Astrocyte (in vitro differentiated cells and primary cell): ENCODE measurements at regions not wholly inside any gene's neighbourhood (a gene's known extent, or its start where the extent isn't known, plus 50 kb on each side); places are given as distances from the start of the nearest gene placed in this dataset.

Experiments
- DNase-seq: peaks from one replicate; pipeline ENCODE4 v3.0.0-alpha.2; 2010; ENCODE audit warnings: low read depth
- FAIRE-seq: peaks from 2 replicates; lab custom pipeline; 2011; peaks lifted over from hg19 to GRCh38; lab: Jason Lieb, UNC
- H2AFZ ChIP-seq: 2 replicates; pipeline ENCODE4 v1.6.0; 2012; ENCODE audit warnings: low read depth, low read length, inconsistent platforms
- H3K27ac ChIP-seq: 2 replicates; pipeline ENCODE4 v1.5.1; 2011; ENCODE audit warnings: low read depth, low read length, inconsistent platforms
- H3K27me3 ChIP-seq: 2 replicates; pipeline ENCODE4 v1.6.0; 2011; ENCODE audit warnings: low read length, inconsistent platforms; ENCODE audit not compliant: insufficient read depth
- H3K36me3 ChIP-seq: 2 replicates; pipeline ENCODE4 v1.5.1; 2011; ENCODE audit warnings: low read length, inconsistent platforms; ENCODE audit not compliant: insufficient read depth
- H3K4me1 ChIP-seq: 2 replicates; pipeline ENCODE4 v1.5.1; 2011; ENCODE audit warnings: low read length, inconsistent platforms; ENCODE audit not compliant: insufficient read depth
- H3K4me2 ChIP-seq: 2 replicates; pipeline ENCODE4 v1.6.0; 2012; ENCODE audit warnings: low read length, inconsistent platforms
- H3K4me3 ChIP-seq: 2 replicates; pipeline ENCODE4 v1.5.1; 2011; ENCODE audit warnings: low read depth, mild to moderate bottlenecking, low read length, inconsistent platforms; ENCODE audit not compliant: insufficient read depth
- H3K79me2 ChIP-seq: 2 replicates; pipeline ENCODE4 v1.6.0; 2012; ENCODE audit warnings: mild to moderate bottlenecking, low read length, inconsistent platforms; ENCODE audit not compliant: insufficient read depth
- H3K9ac ChIP-seq: 2 replicates; pipeline ENCODE4 v1.6.0; 2012; ENCODE audit warnings: mild to moderate bottlenecking, low read length, inconsistent platforms
- H3K9me3 ChIP-seq: 2 replicates; pipeline ENCODE4 v1.5.1; 2012; ENCODE audit warnings: low read depth, mild to moderate bottlenecking, low read length, inconsistent platforms; ENCODE audit not compliant: insufficient read depth
- H4K20me1 ChIP-seq: 2 replicates; pipeline ENCODE4 v1.6.0; 2012; ENCODE audit warnings: low read length, inconsistent platforms; ENCODE audit not compliant: insufficient read depth
- H3K27ac Mint-ChIP-seq: one replicate; pipeline ENCODE4 v1.8.0; 2021; ENCODE audit warnings: mild to moderate bottlenecking, mixed read lengths; ENCODE audit not compliant: unreplicated experiment
- H3K27me3 Mint-ChIP-seq: one replicate; pipeline ENCODE4 v1.8.0; 2021; ENCODE audit warnings: low read depth, mixed read lengths; ENCODE audit not compliant: unreplicated experiment
- H3K36me3 Mint-ChIP-seq: one replicate; pipeline ENCODE4 v1.8.0; 2021; ENCODE audit warnings: low read depth, mixed read lengths; ENCODE audit not compliant: unreplicated experiment
- H3K4me1 Mint-ChIP-seq: one replicate; pipeline ENCODE4 v1.8.0; 2021; ENCODE audit warnings: low read depth, mixed read lengths; ENCODE audit not compliant: unreplicated experiment
- H3K4me3 Mint-ChIP-seq: one replicate; pipeline ENCODE4 v1.8.0; 2021; ENCODE audit warnings: mild to moderate bottlenecking, moderate library complexity, mixed read lengths; ENCODE audit not compliant: unreplicated experiment
- H3K9me3 Mint-ChIP-seq: one replicate; pipeline ENCODE4 v1.8.0; 2021; ENCODE audit warnings: mild to moderate bottlenecking, mixed read lengths; ENCODE audit not compliant: unreplicated experiment
- EZH2 ChIP-seq: IDR thresholded peaks from 2 replicates; pipeline ENCODE4 v1.6.1; 2012; ENCODE audit warnings: mild to moderate bottlenecking, low read length, inconsistent platforms; ENCODE audit not compliant: insufficient read depth
- TF ChIP-seq, protein P1 (sequence below): IDR thresholded peaks from 2 replicates; pipeline ENCODE4 v1.5.1; 2011; ENCODE audit warnings: low read depth, mild to moderate bottlenecking, inconsistent platforms, low read length, moderate library complexity; ENCODE audit not compliant: insufficient read depth

DNA sequence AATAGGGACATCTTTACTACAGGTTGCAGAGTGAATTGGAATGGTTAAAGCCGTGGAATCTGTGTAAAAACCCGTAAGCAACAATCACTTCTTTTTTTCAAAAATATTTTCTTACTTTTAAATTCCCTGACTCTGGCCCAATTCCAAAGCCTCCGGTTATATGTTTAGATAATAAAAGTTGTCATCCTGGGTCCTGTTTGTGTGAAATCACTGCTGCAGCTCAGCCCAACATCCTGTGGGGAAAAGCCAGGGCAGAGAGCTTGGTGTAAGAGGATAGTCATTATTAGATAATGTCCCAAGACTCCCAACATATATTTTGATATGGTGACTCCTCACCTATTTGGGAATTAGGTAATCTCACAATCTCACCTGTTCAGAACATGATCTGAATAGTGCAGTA is 586.0 kb upstream of the BRINP1 start:
- DNase-seq: peak; percentile 17
- H3K79me2 ChIP-seq: no peaks in the 10 kb centered on the region
- H3K27ac ChIP-seq: no peak overlapping the region
- no peaks in the 10 kb centered on the region for H3K9me3 ChIP-seq
- no peak for FAIRE-seq
- no peak overlapping the region for H2AFZ ChIP-seq
- H3K4me2 ChIP-seq: no peak overlapping the region
- Mint-ChIP-seq H3K36me3 (no peaks in the 10 kb centered on the region), H3K4me3 (no peak overlapping the region), H3K9me3 (peaks cover 2% of the 10 kb centered on the region), H3K27me3 (no peaks in the 10 kb centered on the region), H3K27ac (no peak overlapping the region), H3K4me1 (no peaks in the 10 kb centered on the region)
- H3K9ac ChIP-seq: no peak overlapping the region
- no peaks in the 10 kb centered on the region for H3K27me3 ChIP-seq
- no peaks in the 10 kb centered on the region for H3K36me3 ChIP-seq
- no peaks in the 10 kb centered on the region for H4K20me1 ChIP-seq
- TF ChIP-seq, protein P1, sequence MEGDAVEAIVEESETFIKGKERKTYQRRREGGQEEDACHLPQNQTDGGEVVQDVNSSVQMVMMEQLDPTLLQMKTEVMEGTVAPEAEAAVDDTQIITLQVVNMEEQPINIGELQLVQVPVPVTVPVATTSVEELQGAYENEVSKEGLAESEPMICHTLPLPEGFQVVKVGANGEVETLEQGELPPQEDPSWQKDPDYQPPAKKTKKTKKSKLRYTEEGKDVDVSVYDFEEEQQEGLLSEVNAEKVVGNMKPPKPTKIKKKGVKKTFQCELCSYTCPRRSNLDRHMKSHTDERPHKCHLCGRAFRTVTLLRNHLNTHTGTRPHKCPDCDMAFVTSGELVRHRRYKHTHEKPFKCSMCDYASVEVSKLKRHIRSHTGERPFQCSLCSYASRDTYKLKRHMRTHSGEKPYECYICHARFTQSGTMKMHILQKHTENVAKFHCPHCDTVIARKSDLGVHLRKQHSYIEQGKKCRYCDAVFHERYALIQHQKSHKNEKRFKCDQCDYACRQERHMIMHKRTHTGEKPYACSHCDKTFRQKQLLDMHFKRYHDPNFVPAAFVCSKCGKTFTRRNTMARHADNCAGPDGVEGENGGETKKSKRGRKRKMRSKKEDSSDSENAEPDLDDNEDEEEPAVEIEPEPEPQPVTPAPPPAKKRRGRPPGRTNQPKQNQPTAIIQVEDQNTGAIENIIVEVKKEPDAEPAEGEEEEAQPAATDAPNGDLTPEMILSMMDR: no peak
- TF ChIP-seq EZH2: no peak
- peaks cover 8% of the 10 kb centered on the region for H3K4me1 ChIP-seq
- H3K4me3 ChIP-seq: no peak overlapping the region

DNA sequence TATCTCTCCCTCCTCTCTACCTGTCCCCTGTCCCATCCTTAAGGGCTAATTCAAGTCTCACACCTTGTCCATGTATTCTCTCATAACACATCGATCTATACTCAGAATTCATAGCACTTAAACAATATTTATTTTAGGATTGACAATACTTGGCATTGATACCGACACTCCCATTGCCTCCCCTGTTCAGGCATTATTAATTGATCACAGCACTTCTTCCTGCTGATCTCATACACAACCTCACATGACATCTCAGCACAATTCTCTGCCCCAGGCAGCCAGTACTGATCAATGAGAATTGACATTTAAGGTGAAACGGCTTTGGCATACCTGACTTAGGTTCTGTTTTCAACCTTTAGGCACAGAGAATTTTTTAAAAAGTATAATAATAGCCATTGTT is 582.4 kb upstream of the BRINP1 start:
- Histone ChIP-seq H4K20me1 (no peaks in the 10 kb centered on the region), H2AFZ (no peak overlapping the region), H3K36me3 (no peaks in the 10 kb centered on the region), H3K27me3 (no peaks in the 10 kb centered on the region), H3K79me2 (no peaks in the 10 kb centered on the region), H3K4me1 (peaks cover 8% of the 10 kb centered on the region), H3K9me3 (no peaks in the 10 kb centered on the region), H3K4me3 (no peak overlapping the region), H3K4me2 (peak overlapping the region; percentile 54), H3K27ac (no peak overlapping the region), H3K9ac (no peak overlapping the region)
- no peak for DNase-seq
- Mint-ChIP-seq H3K36me3 (no peaks in the 10 kb centered on the region), H3K4me3 (no peak overlapping the region), H3K4me1 (no peaks in the 10 kb centered on the region), H3K27ac (no peak overlapping the region), H3K27me3 (no peaks in the 10 kb centered on the region), H3K9me3 (peaks cover 2% of the 10 kb centered on the region)
- no peak for TF ChIP-seq EZH2
- TF ChIP-seq, protein P1: no peak
- FAIRE-seq: no peak

DNA sequence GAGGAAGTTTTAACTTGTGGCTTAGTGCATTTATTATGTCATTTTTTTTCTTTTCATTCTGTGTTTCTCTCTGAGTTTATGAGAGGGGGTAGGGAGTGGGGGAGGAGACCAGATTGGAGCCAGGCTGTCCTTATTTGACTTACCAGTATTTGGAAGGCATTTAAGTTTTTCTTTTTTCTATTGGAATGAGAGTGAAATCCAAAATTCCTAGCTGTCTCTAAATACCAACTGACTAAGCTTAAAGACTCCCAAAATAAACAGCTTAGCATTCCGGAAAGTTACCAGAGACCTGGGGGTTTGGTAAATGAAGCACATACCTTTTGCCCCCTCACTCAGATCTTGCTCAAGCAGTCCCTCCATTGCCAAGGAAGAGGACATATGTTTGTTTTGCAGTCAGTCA is 581.9 kb upstream of the BRINP1 start:
- peak overlapping the region; percentile 54 for H3K4me2 ChIP-seq
- no peak overlapping the region for H3K4me3 Mint-ChIP-seq

More for the DNA sequence above, 581.9 kb upstream of the BRINP1 start:
- Histone ChIP-seq H4K20me1 (no peaks in the 10 kb centered on the region), H3K9me3 (no peaks in the 10 kb centered on the region), H3K27ac (no peak overlapping the region), H3K27me3 (no peaks in the 10 kb centered on the region), H2AFZ (no peak overlapping the region), H3K9ac (no peak overlapping the region), H3K4me3 (no peak overlapping the region), H3K79me2 (no peaks in the 10 kb centered on the region), H3K36me3 (no peaks in the 10 kb centered on the region), H3K4me1 (peaks cover 8% of the 10 kb centered on the region)
- TF ChIP-seq, protein P1: no peak
- no peak for TF ChIP-seq EZH2
- FAIRE-seq: no peak
- no peaks in the 10 kb centered on the region for H3K27me3 Mint-ChIP-seq
- H3K27ac Mint-ChIP-seq: no peak overlapping the region
- H3K9me3 Mint-ChIP-seq: peaks cover 2% of the 10 kb centered on the region
- no peaks in the 10 kb centered on the region for H3K36me3 Mint-ChIP-seq
- H3K4me1 Mint-ChIP-seq: no peaks in the 10 kb centered on the region
- DNase-seq: peak; percentile 97
